Prostate gland (tissue), 2 donors: ENCODE measurements at regions not wholly inside any gene's neighbourhood (a gene's known extent, or its start where the extent isn't known, plus 50 kb on each side); places are given as distances from the start of the nearest gene placed in this dataset.

ENCODE experiments used
- DNase-seq: peaks from one replicate; pipeline ENCODE4 v3.0.0-alpha.2; 2019; ENCODE audit warnings: low spot score
- H3K27ac ChIP-seq, 2 donors: fragments of 200-600 bp; sonication (generic); 2 replicates each; pipeline ENCODE4 v1.5.1; 2017 to 2019
- H3K27me3 ChIP-seq: fragments of 200-600 bp; sonication (generic); replicated peaks from 2 replicates; pipeline ENCODE4 v1.5.1; 2019; ENCODE audit not compliant: insufficient read depth
- H3K36me3 ChIP-seq, 2 donors: fragments of 200-600 bp; sonication (generic); 1 replicate in 1 of 2; 2 replicates in 1 of 2; pipeline versions ENCODE4 v1.5.1 to v1.8.1; 2017 to 2019
- H3K4me1 ChIP-seq: fragments of 200-600 bp; sonication (generic); replicated peaks from 2 replicates; pipeline ENCODE4 v1.5.1; 2019
- H3K4me3 ChIP-seq, 2 donors: fragments of 200-600 bp; sonication (generic); 2 replicates each; pipeline ENCODE4 v1.5.1; 2017 to 2019
- H3K9me3 ChIP-seq: fragments of 200-600 bp; sonication (generic); 2 replicates; pipeline ENCODE4 v1.5.1; 2017
- CTCF ChIP-seq, 4 experiments: fragments of 200-600 bp in 2 of 4; fragments of 450-650 bp in 2 of 4; sonication (generic) in 2 of 4; IDR thresholded peaks; 1 replicate in 3 of 4; 2 replicates in 1 of 4; pipeline ENCODE4 v1.5.1; 2016 to 2019; ENCODE audit warnings: antibody characterized with exemption in 4 of 4, mild to moderate bottlenecking in 2 of 4, moderate library complexity in 2 of 4
- POLR2A ChIP-seq: fragments of 450-650 bp; IDR thresholded peaks from one replicate; pipeline ENCODE4 v1.6.1; 2016; ENCODE audit warnings: antibody characterized with exemption, mild to moderate bottlenecking
- POLR2AphosphoS5 ChIP-seq: sonication (generic); formaldehyde crosslinking; IDR thresholded peaks from one replicate; pipeline ENCODE4 v1.6.1; 2017; ENCODE audit warnings: antibody characterized with exemption
- WGBS: methylation state at CpG from one replicate; pipeline ENCODE4 v1.1.5; 2018; 5-methylcytosine and 5-hydroxymethylcytosine counted together
- intact Hi-C: fragments of 100-400 bp; cut with DNase I; formaldehyde crosslinking; loops from one replicate; pipeline ENCODE4 v1.14.2; 2022

- H3K36me3 ChIP-seq = no peaks in the 10 kb centered on the region
- no peak overlapping the region for H3K4me3 ChIP-seq
- H3K27me3 ChIP-seq = no peaks in the 10 kb centered on the region
- no peaks in the 10 kb centered on the region for H3K9me3 ChIP-seq
- TF ChIP-seq CTCF (IDR thresholded peaks at IDR 0.05) = no peak
- TF ChIP-seq POLR2A = no peak
- TF ChIP-seq POLR2AphosphoS5 = no peak
- 71% methylated on average over 2 of the region's 2 CpGs for WGBS
- H3K4me1 ChIP-seq = no peaks in the 10 kb centered on the region
- no peak for DNase-seq
- H3K27ac ChIP-seq = no peak overlapping the region
- intact Hi-C loops = no loop called here
Observed at GRCh38 chr15:58294681-58295254, 137.0 kb upstream of the LIPC start.

- Histone ChIP-seq H3K36me3 (no peaks in the 10 kb centered on the region), H3K27ac (no peak overlapping the region), H3K4me1 (no peaks in the 10 kb centered on the region), H3K4me3 (no peak overlapping the region), H3K27me3 (no peaks in the 10 kb centered on the region), H3K9me3 (no peaks in the 10 kb centered on the region)
- DNase-seq = no peak
- TF ChIP-seq POLR2AphosphoS5 = no peak
- no peak for TF ChIP-seq POLR2A
- no peak for TF ChIP-seq CTCF (IDR thresholded peaks at IDR 0.05)
- WGBS = 80% methylated on average over 7 of the region's 7 CpGs
- intact Hi-C loops = no loop called here
Observed at GRCh38 chr15:58295637-58296215, 136.1 kb upstream of the LIPC start.

- DNase-seq = no peak
- Histone ChIP-seq H3K27me3 (no peaks in the 10 kb centered on the region), H3K27ac (no peak overlapping the region), H3K36me3 (no peaks in the 10 kb centered on the region), H3K4me3 (no peak overlapping the region), H3K9me3 (no peaks in the 10 kb centered on the region), H3K4me1 (no peaks in the 10 kb centered on the region)
- WGBS = 92% methylated on average over 2 of the region's 2 CpGs
- TF ChIP-seq CTCF (IDR thresholded peaks at IDR 0.05) = no peak
- TF ChIP-seq POLR2A = no peak
- no peak for TF ChIP-seq POLR2AphosphoS5
- intact Hi-C loops = no loop called here
Observed at GRCh38 chr15:58296276-58296675, 135.5 kb upstream of the LIPC start.

GRCh38 chr15:58297639-58298038 is 134.2 kb upstream of the LIPC start:
- H3K36me3 ChIP-seq = no peaks in the 10 kb centered on the region
- no peaks in the 10 kb centered on the region for H3K4me1 ChIP-seq
- intact Hi-C loops = no loop called here
- no peaks in the 10 kb centered on the region for H3K27me3 ChIP-seq
- TF ChIP-seq POLR2A (no peak), CTCF (IDR thresholded peaks at IDR 0.05) (no peak), POLR2AphosphoS5 (no peak)
- H3K4me3 ChIP-seq = no peak overlapping the region
- no peaks in the 10 kb centered on the region for H3K9me3 ChIP-seq
- H3K27ac ChIP-seq = no peak overlapping the region
- DNase-seq = no peak
- 93% methylated on average over 1 of the region's 1 CpG for WGBS
